ENCODE measurements at regions not wholly inside any gene's neighbourhood (a gene's known extent, or its start where the extent isn't known, plus 50 kb on each side); places are given as distances from the start of the nearest gene placed in this dataset.
"Not testable (repeated sequence)": the region's sequence is repeated elsewhere in the genome, so short reads cannot be mapped to it uniquely, and the experiment has no call there.

GRCh38 chr4:138112890-138113289, 129.3 kb downstream of the SLC7A11 start:
- TF ChIP-seq POLR2AphosphoS5 (IDR thresholded peaks at IDR 0.05; ENCODE audit: low read depth, low read length); POLR2A (IDR thresholded peaks at IDR 0.05; ENCODE audit: low read depth, low read length); TAF1 (IDR thresholded peaks at IDR 0.05; ENCODE audit: low read depth, low read length); PAX5 (IDR thresholded peaks at IDR 0.05; ENCODE audit: insufficient read depth, low read length, severe bottlenecking): not testable (repeated sequence)

Data from GM12891 (cell line).